GM12873 (cell line): ENCODE measurements at regions not wholly inside any gene's neighbourhood (a gene's known extent, or its start where the extent isn't known, plus 50 kb on each side); places are given as distances from the start of the nearest gene placed in this dataset.

Experiments used
- TF ChIP-seq, protein P1 (sequence below): IDR thresholded peaks from 2 replicates; pipeline ENCODE4 v1.5.1; 2012; ENCODE audit warnings: low read depth, mild to moderate bottlenecking, moderate library complexity, low read length, control low read depth; ENCODE audit not compliant: insufficient read depth; ENCODE audit errors: missing control alignments

DNA sequence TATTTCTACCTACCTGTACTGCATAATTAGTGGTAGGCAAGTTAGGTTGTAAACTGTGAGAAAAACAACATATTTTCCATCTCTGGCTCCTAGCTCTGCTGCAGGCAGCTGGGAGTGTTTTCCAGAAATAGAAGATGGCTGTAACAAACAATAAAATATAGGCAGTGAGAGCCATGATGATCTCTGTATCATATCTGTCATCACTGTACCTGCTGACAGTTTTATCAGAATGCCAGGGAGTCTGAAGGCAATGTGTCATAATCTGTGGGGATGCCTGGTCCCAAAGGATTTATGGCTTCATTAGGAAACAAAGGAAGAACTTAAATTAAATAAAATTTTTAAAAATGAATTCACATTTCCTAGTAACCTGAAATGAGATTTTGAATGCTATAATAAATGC, 160.9 kb upstream of the SMIM30 start:
- TF ChIP-seq, protein P1, sequence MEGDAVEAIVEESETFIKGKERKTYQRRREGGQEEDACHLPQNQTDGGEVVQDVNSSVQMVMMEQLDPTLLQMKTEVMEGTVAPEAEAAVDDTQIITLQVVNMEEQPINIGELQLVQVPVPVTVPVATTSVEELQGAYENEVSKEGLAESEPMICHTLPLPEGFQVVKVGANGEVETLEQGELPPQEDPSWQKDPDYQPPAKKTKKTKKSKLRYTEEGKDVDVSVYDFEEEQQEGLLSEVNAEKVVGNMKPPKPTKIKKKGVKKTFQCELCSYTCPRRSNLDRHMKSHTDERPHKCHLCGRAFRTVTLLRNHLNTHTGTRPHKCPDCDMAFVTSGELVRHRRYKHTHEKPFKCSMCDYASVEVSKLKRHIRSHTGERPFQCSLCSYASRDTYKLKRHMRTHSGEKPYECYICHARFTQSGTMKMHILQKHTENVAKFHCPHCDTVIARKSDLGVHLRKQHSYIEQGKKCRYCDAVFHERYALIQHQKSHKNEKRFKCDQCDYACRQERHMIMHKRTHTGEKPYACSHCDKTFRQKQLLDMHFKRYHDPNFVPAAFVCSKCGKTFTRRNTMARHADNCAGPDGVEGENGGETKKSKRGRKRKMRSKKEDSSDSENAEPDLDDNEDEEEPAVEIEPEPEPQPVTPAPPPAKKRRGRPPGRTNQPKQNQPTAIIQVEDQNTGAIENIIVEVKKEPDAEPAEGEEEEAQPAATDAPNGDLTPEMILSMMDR, result no peak

DNA sequence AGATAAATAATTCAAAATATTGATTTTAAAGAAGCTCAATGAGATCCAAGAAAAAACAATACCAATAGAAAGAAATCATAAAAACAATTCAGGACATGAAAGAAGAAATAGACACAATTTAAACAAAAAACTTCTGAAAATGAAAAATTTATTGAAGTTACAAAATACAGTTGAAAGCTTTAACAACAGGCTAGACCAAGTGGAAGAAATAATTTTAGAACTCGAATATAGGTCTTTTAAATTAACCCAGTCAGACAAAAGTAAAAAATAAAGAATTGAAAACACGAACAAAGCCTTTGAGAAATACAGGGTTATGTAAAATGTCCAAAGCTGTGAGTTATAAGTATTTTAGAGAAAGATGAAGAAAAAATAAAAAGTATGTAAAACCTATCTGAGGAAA, 152.4 kb upstream of the SMIM30 start:
- TF ChIP-seq, protein P1, result no peak

DNA sequence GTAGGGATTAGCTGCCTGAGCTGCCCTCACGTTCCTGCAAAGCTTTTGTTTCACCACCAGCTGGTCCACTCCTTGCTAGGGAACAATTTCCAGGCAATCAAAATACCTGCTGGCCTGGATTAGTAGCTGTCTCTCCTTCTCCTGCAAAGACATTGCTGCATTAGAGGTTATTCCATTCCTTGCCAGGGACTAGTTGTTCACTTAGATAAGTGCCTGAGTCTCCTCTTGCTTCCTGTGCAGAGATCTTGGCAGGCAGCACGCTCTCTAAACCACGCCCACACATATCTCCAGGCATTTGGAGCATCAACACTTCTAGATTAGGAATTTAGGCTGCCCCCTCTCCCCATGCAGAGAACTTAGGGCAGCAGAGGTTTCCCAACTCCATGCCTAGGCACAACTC, 150.4 kb upstream of the SMIM30 start:
- TF ChIP-seq, protein P1, result no peak

DNA sequence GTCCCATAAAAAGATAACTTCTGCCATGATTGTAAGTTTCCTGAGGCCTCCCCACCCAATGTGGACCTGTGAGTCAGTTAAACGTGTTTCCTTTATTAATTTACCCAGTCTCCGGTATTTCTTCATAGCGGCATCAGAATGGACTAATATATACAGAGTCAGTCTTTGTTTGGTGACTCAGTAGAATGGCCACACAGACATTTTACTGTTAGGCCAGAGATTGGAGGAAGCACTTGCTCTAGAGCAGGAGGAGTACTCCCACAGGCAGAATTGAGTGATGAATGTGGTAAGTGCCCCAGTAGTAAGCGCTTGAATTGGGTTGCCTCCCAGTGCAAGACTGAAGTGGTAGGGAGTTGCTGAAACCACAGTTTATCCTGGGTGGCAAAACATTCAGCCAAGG, 149.5 kb upstream of the SMIM30 start:
- TF ChIP-seq, protein P1, result no peak

DNA sequence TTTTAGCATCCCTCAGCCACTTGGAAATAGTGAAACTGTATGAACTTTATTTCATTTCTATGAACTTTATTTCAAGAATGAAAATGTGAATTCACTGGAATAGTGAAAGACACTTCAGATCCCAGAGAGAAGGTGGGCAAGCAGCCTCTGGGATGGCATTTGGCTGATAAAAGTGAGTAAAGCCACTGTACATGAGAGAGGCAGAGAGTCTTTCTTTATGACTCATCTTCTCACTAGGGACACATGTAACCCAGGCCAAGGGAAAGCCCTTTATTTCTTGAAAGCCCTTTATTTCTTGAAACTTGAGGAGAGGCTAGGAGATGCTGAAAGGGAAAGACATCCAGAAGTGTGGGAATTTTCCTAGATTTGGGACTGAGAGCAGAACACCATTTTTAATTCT, 148.9 kb upstream of the SMIM30 start:
- TF ChIP-seq, protein P1, result no peak

DNA sequence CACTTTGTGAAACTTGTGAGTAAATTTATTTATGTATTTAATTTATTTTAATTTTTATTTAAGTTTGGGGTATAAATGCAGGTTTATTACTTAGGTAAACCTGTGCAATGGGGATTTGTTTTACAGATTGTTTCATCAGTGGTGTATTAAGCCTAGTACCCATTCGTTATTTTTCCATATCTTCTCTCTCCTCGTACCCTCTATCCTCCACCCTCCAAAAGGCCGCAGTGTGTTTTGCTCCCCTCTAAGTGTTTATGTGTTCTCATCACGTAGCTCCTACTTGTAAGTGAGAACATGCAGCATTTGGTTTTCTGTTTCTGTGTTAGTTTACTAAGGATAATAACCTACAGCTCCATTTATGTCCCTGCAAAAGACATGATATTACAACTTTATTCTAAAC, 145.4 kb upstream of the SMIM30 start:
- TF ChIP-seq, protein P1, result no peak

DNA sequence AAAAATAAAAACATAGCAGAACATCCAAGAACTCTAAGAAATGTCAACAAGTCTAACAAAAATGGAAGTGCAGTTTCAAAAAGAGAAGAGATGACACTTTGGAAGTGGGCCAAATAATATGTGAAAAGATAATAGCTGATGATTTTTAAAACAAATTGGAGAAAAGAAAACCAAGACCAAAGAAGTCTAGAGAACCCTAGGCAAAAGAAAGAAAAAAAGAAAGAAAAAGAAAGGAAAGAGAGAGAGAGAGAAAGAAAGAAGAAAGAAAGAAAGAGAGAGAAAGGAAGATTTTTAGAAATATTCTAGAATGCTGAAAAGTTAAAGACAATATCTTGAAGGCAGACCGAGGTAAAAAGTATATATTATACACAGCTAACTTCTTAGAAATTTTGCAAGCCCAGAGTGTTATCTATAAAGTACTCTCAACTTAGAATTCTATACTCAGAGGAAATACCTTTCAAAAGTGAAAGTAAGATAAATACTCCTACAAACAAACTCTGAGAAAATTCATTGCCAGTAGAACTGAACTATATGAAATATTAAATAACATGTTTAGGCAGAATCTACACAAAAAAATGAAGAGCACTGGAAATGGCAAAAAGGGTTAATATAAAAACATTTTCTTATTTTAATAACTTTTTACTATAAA, 138.7 kb upstream of the SMIM30 start:
- TF ChIP-seq, protein P1, result no peak

DNA sequence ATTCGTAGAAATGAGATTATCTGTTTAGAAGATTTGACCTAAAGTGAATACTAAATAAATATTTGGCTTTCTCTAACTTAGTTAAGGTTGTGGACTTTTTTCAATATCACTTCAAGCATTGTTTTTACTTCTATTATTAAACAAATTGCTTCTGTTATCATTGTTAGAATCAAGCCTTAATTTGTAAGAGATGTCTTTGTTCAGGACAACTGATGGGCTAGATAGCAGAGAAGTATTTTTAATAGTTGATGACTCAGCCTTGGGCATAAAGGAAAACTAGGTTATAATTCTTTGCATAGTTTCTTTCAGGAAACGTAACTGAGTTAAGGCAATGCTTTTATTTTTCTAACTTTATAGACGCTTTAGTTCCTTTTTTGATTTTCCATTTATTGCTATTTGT, 128.8 kb upstream of the SMIM30 start:
- TF ChIP-seq, protein P1, result no peak
